Hepatocyte (in vitro differentiated cells): ENCODE measurements at regions not wholly inside any gene's neighbourhood (a gene's known extent, or its start where the extent isn't known, plus 50 kb on each side); places are given as distances from the start of the nearest gene placed in this dataset.

Experiments
- EZH2 ChIP-seq: fragments of 200-600 bp; sonication (generic); IDR thresholded peaks from 2 replicates; pipeline ENCODE4 v1.6.1; 2016; ENCODE audit warnings: antibody characterized with exemption, mild to moderate bottlenecking, borderline replicate concordance
- EZH2phosphoT487 ChIP-seq: fragments of 200-600 bp; sonication (generic); IDR thresholded peaks from one replicate; pipeline ENCODE4 v1.6.1; 2018; ENCODE audit warnings: antibody characterized with exemption, mild to moderate bottlenecking, low read depth, moderate library complexity; ENCODE audit not compliant: unreplicated experiment, severe bottlenecking
- TF ChIP-seq, protein P1 (sequence below): fragments of 200-600 bp; sonication (generic); IDR thresholded peaks from 2 replicates; pipeline ENCODE4 v1.5.1; 2016; ENCODE audit warnings: antibody characterized with exemption, mild to moderate bottlenecking; ENCODE audit not compliant: poor library complexity

DNA sequence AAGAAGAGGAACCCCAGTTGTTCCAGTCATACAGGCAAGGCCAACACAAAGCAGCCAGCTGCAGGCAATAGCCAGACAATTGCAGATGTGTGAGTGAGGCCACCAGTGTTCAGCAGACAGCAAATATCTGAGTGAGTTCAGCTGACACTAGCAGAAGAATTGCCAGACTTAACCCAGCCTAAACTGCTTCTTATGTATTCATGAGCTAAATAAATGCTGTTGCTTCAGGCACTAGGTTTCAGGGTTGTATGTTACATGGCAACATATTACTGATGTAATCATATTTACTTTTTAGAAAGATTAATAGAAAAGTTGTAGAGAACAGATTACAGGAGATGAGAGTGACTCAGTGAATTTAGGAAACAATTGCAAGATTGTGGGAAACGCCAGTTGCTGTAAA lies 129.8 kb upstream of the CHODL start:
- TF ChIP-seq EZH2 (no peak), EZH2phosphoT487 (no peak)
- TF ChIP-seq, protein P1, sequence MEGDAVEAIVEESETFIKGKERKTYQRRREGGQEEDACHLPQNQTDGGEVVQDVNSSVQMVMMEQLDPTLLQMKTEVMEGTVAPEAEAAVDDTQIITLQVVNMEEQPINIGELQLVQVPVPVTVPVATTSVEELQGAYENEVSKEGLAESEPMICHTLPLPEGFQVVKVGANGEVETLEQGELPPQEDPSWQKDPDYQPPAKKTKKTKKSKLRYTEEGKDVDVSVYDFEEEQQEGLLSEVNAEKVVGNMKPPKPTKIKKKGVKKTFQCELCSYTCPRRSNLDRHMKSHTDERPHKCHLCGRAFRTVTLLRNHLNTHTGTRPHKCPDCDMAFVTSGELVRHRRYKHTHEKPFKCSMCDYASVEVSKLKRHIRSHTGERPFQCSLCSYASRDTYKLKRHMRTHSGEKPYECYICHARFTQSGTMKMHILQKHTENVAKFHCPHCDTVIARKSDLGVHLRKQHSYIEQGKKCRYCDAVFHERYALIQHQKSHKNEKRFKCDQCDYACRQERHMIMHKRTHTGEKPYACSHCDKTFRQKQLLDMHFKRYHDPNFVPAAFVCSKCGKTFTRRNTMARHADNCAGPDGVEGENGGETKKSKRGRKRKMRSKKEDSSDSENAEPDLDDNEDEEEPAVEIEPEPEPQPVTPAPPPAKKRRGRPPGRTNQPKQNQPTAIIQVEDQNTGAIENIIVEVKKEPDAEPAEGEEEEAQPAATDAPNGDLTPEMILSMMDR, result no peak
